ENCODE measurements at regions not wholly inside any gene's neighbourhood (a gene's known extent, or its start where the extent isn't known, plus 50 kb on each side); places are given as distances from the start of the nearest gene placed in this dataset.

DNA sequence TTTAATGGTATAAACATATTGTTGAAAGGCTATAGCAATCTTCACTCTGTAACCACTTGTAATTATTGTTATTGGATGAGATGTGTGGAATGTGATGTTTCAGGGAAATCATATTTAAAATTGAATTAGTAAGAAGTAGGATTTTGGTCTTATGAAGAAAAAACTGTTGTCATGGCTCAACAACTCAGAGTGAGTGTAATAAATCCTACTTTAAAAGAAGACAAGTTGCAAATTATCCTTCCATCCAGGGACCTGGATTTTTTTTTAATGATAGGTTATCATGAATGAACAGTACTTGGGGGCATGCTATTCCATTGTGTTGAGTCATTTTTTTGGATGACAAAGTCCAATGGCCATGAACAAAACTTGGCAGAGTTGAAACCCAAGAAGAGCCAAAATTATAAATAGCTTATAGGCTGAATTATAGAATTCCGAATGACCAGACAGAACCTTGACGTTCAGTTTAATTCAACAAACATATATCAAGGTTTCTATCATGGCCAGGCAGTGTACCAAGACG is 625.5 kb upstream of the ZNF717 start:
- Histone ChIP-seq H3K27me3 (ENCODE audit: insufficient read depth, low read length) (no peaks in the 10 kb centered on the region), H3K4me1 (ENCODE audit: insufficient read depth, low read length) (no peaks in the 10 kb centered on the region), H3K27ac (ENCODE audit: low read depth, low read length) (no peak overlapping the region), H3K9me3 (ENCODE audit: insufficient read depth, low read depth, low read length) (no peaks in the 10 kb centered on the region), H3K9ac (ENCODE audit: low read depth, low read length) (no peak overlapping the region), H3K36me3 (ENCODE audit: insufficient read depth, low read length) (no peaks in the 10 kb centered on the region), H3K4me3 (ENCODE audit: low read length) (no peak overlapping the region)
- 94% methylated on average over 3 of the region's 3 CpGs for WGBS

DNA sequence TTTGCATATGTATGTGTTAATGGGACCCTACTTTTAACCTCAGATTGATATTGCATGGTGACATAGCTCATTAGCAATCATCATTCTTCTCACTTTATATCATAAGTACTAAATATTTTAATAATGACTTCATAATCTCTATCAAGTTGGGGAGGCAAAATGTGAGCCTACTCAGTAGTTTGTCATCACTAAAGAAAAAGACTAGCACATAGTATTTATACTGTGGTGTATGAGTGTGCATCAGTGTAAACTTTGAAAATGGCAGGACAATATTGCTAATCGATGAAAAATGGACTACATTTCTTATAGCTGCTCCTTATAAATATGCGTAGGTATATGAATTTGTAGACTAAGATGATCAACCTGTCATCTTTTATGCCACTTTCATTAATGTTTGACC is 624.5 kb upstream of the ROBO2 start:
- Histone ChIP-seq H3K27ac (ENCODE audit: low read depth, low read length) (no peak overlapping the region), H3K9ac (ENCODE audit: low read depth, low read length) (no peak overlapping the region), H3K27me3 (ENCODE audit: insufficient read depth, low read length) (no peaks in the 10 kb centered on the region), H3K4me3 (ENCODE audit: low read length) (no peak overlapping the region), H3K4me1 (ENCODE audit: insufficient read depth, low read length) (peaks cover 4% of the 10 kb centered on the region; the same call in 1 of the 2 replicates), H3K9me3 (ENCODE audit: insufficient read depth, low read depth, low read length) (no peaks in the 10 kb centered on the region), H3K36me3 (ENCODE audit: insufficient read depth, low read length) (no peaks in the 10 kb centered on the region)
- WGBS, result 100% methylated on average over 1 of the region's 2 CpGs

DNA sequence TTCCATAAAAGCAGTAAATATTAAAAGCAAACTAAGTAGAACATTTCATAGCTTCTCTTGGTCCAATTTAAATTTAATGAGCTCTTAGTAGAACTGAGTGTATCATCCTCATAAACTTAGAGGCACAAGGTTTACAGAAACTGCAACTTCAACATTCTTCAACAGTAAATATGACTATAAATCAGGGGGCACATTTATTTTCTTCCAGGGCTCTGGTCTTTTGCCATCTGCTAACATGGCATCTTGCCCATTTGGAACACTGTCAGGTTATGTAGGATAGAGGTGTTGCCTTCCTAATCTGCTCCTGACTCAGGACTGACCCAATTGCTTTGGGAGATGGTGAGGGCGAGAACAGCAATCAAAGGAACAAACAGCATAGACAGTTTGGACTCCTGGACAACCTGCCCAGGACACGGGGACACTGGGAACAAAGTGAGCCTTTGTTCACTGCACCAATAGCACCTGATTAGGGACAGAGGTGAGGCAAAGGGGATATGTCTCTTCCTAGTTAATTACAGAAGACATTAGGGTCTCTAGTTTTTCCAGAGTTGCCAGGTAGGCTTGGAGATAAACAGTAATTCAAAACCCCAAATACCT is 610.2 kb upstream of the ROBO2 start:
- no peaks in the 10 kb centered on the region for H3K36me3 ChIP-seq (ENCODE audit: insufficient read depth, low read length)
- no peak overlapping the region for H3K27ac ChIP-seq (ENCODE audit: low read depth, low read length)
- no peaks in the 10 kb centered on the region for H3K27me3 ChIP-seq (ENCODE audit: insufficient read depth, low read length)
- no peaks in the 10 kb centered on the region for H3K9me3 ChIP-seq (ENCODE audit: insufficient read depth, low read depth, low read length)
- WGBS, result 95% methylated on average over 2 of the region's 2 CpGs
- H3K4me3 ChIP-seq (ENCODE audit: low read length), result no peak overlapping the region
- H3K9ac ChIP-seq (ENCODE audit: low read depth, low read length), result no peak overlapping the region
- H3K4me1 ChIP-seq (ENCODE audit: insufficient read depth, low read length), result no peaks in the 10 kb centered on the region

DNA sequence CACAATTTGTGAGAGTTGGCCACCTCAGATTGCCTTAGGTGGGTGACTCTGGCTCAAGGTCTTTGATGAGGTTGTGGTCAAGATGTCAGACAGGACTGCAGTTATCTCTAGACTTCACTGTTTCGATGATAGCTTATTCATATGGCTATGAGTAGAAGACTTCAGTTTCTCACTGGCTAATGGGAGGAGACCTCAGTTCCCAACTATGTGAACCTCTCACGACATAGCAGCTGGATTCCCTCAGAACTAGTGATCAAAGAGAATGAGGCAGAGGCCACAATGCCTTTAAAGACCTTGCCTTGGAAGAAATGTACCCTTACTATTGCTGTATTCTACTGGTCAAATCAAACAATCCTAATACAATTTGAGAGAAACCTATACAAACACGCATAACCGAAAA is 607.5 kb upstream of the ROBO2 start:
- Histone ChIP-seq H3K27ac (ENCODE audit: low read depth, low read length) (no peak overlapping the region), H3K27me3 (ENCODE audit: insufficient read depth, low read length) (no peaks in the 10 kb centered on the region), H3K9me3 (ENCODE audit: insufficient read depth, low read depth, low read length) (no peaks in the 10 kb centered on the region), H3K4me1 (ENCODE audit: insufficient read depth, low read length) (no peaks in the 10 kb centered on the region), H3K4me3 (ENCODE audit: low read length) (no peak overlapping the region), H3K36me3 (ENCODE audit: insufficient read depth, low read length) (no peaks in the 10 kb centered on the region), H3K9ac (ENCODE audit: low read depth, low read length) (no peak overlapping the region)
- WGBS, result 88% methylated on average over 4 of the region's 4 CpGs

DNA sequence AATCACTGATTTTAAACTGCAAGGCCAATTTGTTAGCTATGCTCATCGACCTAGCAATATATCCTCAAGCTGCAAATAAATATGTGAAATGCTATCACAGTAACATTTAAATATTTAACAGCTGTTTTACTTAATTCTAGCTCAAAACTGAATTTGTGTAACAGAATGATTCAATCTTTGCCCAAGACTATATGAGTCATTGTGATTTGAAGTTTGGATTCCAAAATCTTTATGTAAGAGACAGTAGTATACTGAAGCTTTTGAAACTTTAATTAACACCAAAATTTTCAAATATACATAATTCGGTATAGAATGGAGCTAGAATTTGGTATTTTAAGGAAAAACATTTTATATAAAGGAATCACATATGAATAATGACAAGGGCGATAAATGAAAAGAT is 603.0 kb upstream of the ROBO2 start:
- Histone ChIP-seq H3K27ac (ENCODE audit: low read depth, low read length) (no peak overlapping the region), H3K9ac (ENCODE audit: low read depth, low read length) (no peak overlapping the region), H3K4me1 (ENCODE audit: insufficient read depth, low read length) (peaks cover 12% of the 10 kb centered on the region), H3K9me3 (ENCODE audit: insufficient read depth, low read depth, low read length) (no peaks in the 10 kb centered on the region), H3K27me3 (ENCODE audit: insufficient read depth, low read length) (no peaks in the 10 kb centered on the region), H3K4me3 (ENCODE audit: low read length) (no peak overlapping the region), H3K36me3 (ENCODE audit: insufficient read depth, low read length) (no peaks in the 10 kb centered on the region)
- no CpG with 5 or more reads among the region's 3 CpGs for WGBS

DNA sequence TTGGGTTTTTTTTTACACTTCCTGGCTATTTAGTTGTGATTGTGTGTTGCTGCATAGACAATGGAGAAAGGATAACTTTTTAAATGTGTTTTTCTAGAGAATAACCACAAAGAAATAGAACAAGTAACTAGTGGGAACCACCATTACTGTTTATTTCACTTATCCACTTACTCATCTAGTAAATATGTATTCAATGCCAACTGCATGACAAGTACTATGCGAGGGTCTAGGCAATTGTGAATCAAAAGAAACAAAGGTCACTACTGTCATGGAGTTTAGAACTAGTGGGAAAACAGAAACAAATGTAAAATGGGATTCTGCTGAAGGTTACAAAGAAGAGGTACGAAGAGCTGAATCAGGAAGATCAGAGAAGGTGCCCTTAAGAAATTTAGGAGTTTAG is 600.9 kb upstream of the ROBO2 start:
- WGBS, result 53% methylated on average over 2 of the region's 2 CpGs
- H3K36me3 ChIP-seq (ENCODE audit: insufficient read depth, low read length), result no peaks in the 10 kb centered on the region
- H3K4me1 ChIP-seq (ENCODE audit: insufficient read depth, low read length), result peaks cover 12% of the 10 kb centered on the region
- no peak overlapping the region; the same call in 1 of the 2 replicates for H3K27ac ChIP-seq (ENCODE audit: low read depth, low read length)
- H3K27me3 ChIP-seq (ENCODE audit: insufficient read depth, low read length), result no peaks in the 10 kb centered on the region
- H3K9ac ChIP-seq (ENCODE audit: low read depth, low read length), result no peak overlapping the region
- no peak overlapping the region for H3K4me3 ChIP-seq (ENCODE audit: low read length)
- H3K9me3 ChIP-seq (ENCODE audit: insufficient read depth, low read depth, low read length), result no peaks in the 10 kb centered on the region

DNA sequence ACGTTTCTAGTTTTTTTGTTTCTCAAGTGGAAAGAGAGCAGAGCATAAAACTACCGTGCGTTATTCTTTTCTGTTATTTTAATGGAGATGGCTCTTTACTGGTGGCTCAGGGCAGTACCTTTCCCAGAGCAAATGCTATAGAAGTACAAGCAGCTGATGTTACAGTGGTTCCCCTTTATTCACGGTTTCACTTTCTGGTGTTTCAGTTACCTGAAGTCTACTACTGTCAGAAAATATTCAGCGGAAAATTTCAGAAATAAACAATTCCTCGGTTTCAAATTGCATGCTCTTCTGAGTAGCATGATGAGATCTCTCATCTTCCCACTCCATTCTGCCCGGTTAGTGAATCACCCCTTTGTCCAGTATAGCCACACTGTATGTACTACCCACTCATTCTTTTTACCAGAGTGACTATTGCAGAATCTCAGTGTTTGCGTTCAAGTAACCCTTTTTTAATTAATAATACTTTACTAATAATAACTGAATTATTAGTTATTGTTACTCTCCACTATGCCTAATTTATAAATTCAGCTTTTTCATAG is 597.5 kb upstream of the ROBO2 start:
- no peaks in the 10 kb centered on the region for H3K9me3 ChIP-seq (ENCODE audit: insufficient read depth, low read depth, low read length)
- 93% methylated on average over 7 of the region's 8 CpGs for WGBS
- H3K27ac ChIP-seq (ENCODE audit: low read depth, low read length), result no peak overlapping the region

GRCh38 chr3:76456322-76456721 is 583.6 kb upstream of the ROBO2 start:
- Histone ChIP-seq H3K27ac (ENCODE audit: low read depth, low read length) (no peak overlapping the region), H3K9me3 (ENCODE audit: insufficient read depth, low read depth, low read length) (no peaks in the 10 kb centered on the region), H3K4me1 (ENCODE audit: insufficient read depth, low read length) (no peaks in the 10 kb centered on the region), H3K4me3 (ENCODE audit: low read length) (no peak overlapping the region), H3K9ac (ENCODE audit: low read depth, low read length) (no peak overlapping the region), H3K27me3 (ENCODE audit: insufficient read depth, low read length) (no peaks in the 10 kb centered on the region), H3K36me3 (ENCODE audit: insufficient read depth, low read length) (no peaks in the 10 kb centered on the region)
- WGBS, result 97% methylated on average over 3 of the region's 3 CpGs

More for the DNA sequence above, 597.5 kb upstream of the ROBO2 start:
- H3K4me3 ChIP-seq (ENCODE audit: low read length), result no peak overlapping the region
- H3K4me1 ChIP-seq (ENCODE audit: insufficient read depth, low read length), result peaks cover 12% of the 10 kb centered on the region
- H3K36me3 ChIP-seq (ENCODE audit: insufficient read depth, low read length), result no peaks in the 10 kb centered on the region
- no peak overlapping the region for H3K9ac ChIP-seq (ENCODE audit: low read depth, low read length)
- H3K27me3 ChIP-seq (ENCODE audit: insufficient read depth, low read length), result no peaks in the 10 kb centered on the region

- Histone ChIP-seq H3K9ac (ENCODE audit: low read depth, low read length) (no peak overlapping the region), H3K4me3 (ENCODE audit: low read length) (no peak overlapping the region), H3K36me3 (ENCODE audit: insufficient read depth, low read length) (no peaks in the 10 kb centered on the region), H3K27me3 (ENCODE audit: insufficient read depth, low read length) (no peaks in the 10 kb centered on the region), H3K9me3 (ENCODE audit: insufficient read depth, low read depth, low read length) (no peaks in the 10 kb centered on the region), H3K27ac (ENCODE audit: low read depth, low read length) (no peak overlapping the region), H3K4me1 (ENCODE audit: insufficient read depth, low read length) (no peaks in the 10 kb centered on the region)
- WGBS, result 97% methylated on average over 4 of the region's 4 CpGs
These were observed 576.4 kb upstream of the ROBO2 start for GRCh38 chr3:76463501-76463900.

- H3K36me3 ChIP-seq (ENCODE audit: insufficient read depth, low read length), result no peaks in the 10 kb centered on the region
- H3K27me3 ChIP-seq (ENCODE audit: insufficient read depth, low read length), result no peaks in the 10 kb centered on the region
- WGBS, result 95% methylated on average over 2 of the region's 2 CpGs
- no peaks in the 10 kb centered on the region for H3K4me1 ChIP-seq (ENCODE audit: insufficient read depth, low read length)
- no peaks in the 10 kb centered on the region for H3K9me3 ChIP-seq (ENCODE audit: insufficient read depth, low read depth, low read length)
- H3K9ac ChIP-seq (ENCODE audit: low read depth, low read length), result no peak overlapping the region
- H3K4me3 ChIP-seq (ENCODE audit: low read length), result no peak overlapping the region
- H3K27ac ChIP-seq (ENCODE audit: low read depth, low read length), result no peak overlapping the region
These were observed 569.6 kb upstream of the ROBO2 start for GRCh38 chr3:76470285-76470684.

DNA sequence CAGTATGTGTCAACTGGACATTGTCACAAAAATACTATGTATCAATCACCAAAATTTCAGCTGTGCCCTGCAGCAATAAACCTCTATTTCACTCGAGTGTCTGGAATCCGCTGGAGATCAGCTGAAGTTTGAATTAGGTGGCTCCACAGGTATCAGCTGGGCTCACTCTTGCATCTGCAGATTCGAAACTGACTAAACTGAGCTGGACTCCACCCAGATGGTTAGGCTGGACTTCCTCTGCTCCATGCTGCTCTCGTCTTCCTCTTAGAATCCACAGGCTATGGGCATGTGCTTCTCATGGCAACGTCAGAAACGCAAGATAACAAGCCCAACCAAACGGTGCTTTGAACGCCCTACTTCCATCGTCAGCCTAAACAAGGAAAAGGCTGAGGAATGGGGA is 565.3 kb upstream of the ROBO2 start:
- no peaks in the 10 kb centered on the region for H3K36me3 ChIP-seq (ENCODE audit: insufficient read depth, low read length)
- 95% methylated on average over 9 of the region's 9 CpGs for WGBS
- H3K27ac ChIP-seq (ENCODE audit: low read depth, low read length), result no peak overlapping the region
- H3K4me1 ChIP-seq (ENCODE audit: insufficient read depth, low read length), result no peaks in the 10 kb centered on the region
- no peaks in the 10 kb centered on the region for H3K9me3 ChIP-seq (ENCODE audit: insufficient read depth, low read depth, low read length)
- H3K9ac ChIP-seq (ENCODE audit: low read depth, low read length), result no peak overlapping the region
- no peak overlapping the region for H3K4me3 ChIP-seq (ENCODE audit: low read length)
- H3K27me3 ChIP-seq (ENCODE audit: insufficient read depth, low read length), result no peaks in the 10 kb centered on the region

Data from HUES64 (cell line).